Osteocyte (in vitro differentiated cells): ENCODE measurements at regions not wholly inside any gene's neighbourhood (a gene's known extent, or its start where the extent isn't known, plus 50 kb on each side); places are given as distances from the start of the nearest gene placed in this dataset.

Experiments used
- DNase-seq: peaks from one replicate; pipeline ENCODE4 v3.0.0; 2021; ENCODE audit warnings: mixed read lengths; ENCODE audit not compliant: unreplicated experiment; ENCODE audit errors: extremely low spot score
- H3K27ac Mint-ChIP-seq: one replicate; pipeline ENCODE4 v1.8.0; 2021; ENCODE audit warnings: mild to moderate bottlenecking, mixed read lengths; ENCODE audit not compliant: unreplicated experiment
- H3K27me3 Mint-ChIP-seq: one replicate; pipeline ENCODE4 v1.8.0; 2021; ENCODE audit warnings: mixed read lengths; ENCODE audit not compliant: unreplicated experiment
- H3K36me3 Mint-ChIP-seq: one replicate; pipeline ENCODE4 v1.8.0; 2021; ENCODE audit warnings: mixed read lengths; ENCODE audit not compliant: unreplicated experiment
- H3K4me1 Mint-ChIP-seq: one replicate; pipeline ENCODE4 v1.8.0; 2021; ENCODE audit warnings: mixed read lengths; ENCODE audit not compliant: unreplicated experiment
- H3K4me3 Mint-ChIP-seq: one replicate; pipeline ENCODE4 v1.8.0; 2021; ENCODE audit warnings: mild to moderate bottlenecking, moderate library complexity, mixed read lengths; ENCODE audit not compliant: unreplicated experiment
- H3K9me3 Mint-ChIP-seq: one replicate; pipeline ENCODE4 v1.8.0; 2021; ENCODE audit warnings: mixed read lengths; ENCODE audit not compliant: unreplicated experiment
- TF ChIP-seq, protein P1 (sequence below): fragments of 200-600 bp; sonication (generic); IDR thresholded peaks from 2 replicates; pipeline ENCODE4 v1.5.0; 2021; ENCODE audit warnings: antibody characterized with exemption, mild to moderate bottlenecking, moderate library complexity

DNA sequence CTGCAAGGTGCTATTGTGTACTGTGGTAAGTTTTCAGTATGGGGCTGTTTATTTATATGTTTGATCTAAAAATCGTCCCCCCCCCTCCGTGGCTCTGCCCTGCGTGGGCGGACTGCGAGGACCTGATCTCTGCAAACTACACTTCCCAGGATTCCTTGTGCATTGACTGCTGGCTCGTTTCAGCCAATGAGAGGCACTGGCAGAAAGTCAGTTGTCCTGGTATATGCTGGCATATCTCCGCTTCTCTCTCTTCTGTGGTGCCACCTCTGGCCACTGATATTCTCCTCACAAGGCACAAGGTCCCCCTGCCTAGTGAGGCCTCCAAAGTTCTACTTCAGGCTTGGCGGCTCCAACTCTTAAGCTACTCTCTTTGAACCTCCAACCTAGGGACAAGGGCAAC, 168.8 kb upstream of the ZFP42 start:
- H3K9me3 Mint-ChIP-seq: peaks cover under 1% of the 10 kb centered on the region
- no peaks in the 10 kb centered on the region for H3K27me3 Mint-ChIP-seq
- no peak for DNase-seq
- no peak overlapping the region for H3K27ac Mint-ChIP-seq
- H3K36me3 Mint-ChIP-seq: no peaks in the 10 kb centered on the region
- TF ChIP-seq, protein P1, sequence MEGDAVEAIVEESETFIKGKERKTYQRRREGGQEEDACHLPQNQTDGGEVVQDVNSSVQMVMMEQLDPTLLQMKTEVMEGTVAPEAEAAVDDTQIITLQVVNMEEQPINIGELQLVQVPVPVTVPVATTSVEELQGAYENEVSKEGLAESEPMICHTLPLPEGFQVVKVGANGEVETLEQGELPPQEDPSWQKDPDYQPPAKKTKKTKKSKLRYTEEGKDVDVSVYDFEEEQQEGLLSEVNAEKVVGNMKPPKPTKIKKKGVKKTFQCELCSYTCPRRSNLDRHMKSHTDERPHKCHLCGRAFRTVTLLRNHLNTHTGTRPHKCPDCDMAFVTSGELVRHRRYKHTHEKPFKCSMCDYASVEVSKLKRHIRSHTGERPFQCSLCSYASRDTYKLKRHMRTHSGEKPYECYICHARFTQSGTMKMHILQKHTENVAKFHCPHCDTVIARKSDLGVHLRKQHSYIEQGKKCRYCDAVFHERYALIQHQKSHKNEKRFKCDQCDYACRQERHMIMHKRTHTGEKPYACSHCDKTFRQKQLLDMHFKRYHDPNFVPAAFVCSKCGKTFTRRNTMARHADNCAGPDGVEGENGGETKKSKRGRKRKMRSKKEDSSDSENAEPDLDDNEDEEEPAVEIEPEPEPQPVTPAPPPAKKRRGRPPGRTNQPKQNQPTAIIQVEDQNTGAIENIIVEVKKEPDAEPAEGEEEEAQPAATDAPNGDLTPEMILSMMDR: no peak
- no peak overlapping the region for H3K4me3 Mint-ChIP-seq
- no peaks in the 10 kb centered on the region for H3K4me1 Mint-ChIP-seq

DNA sequence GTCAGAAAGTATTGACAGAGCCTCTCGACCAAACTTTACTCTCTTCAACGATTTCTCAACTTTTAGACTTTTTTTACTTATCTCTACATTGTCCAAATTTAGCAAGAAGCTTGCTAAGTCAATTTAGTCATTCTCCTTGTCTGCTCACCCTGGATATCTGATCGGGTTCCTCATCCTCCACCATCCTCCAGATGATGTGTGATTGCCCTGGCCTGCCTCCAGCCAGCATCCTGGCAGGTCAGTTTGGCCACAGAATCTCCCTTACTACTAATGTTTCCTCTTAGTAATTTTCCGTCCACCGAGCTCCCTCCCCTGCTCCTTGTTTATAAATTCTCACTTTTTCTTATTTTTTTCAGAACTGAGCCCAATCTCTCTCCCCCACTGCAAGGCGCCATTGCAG, 167.9 kb upstream of the ZFP42 start:
- peaks cover 3% of the 10 kb centered on the region for H3K36me3 Mint-ChIP-seq
- no peak overlapping the region for H3K4me3 Mint-ChIP-seq
- no peaks in the 10 kb centered on the region for H3K4me1 Mint-ChIP-seq
- DNase-seq: no peak
- peaks cover 10% of the 10 kb centered on the region for H3K9me3 Mint-ChIP-seq
- H3K27ac Mint-ChIP-seq: no peak overlapping the region
- H3K27me3 Mint-ChIP-seq: no peaks in the 10 kb centered on the region
- TF ChIP-seq, protein P1: no peak

DNA sequence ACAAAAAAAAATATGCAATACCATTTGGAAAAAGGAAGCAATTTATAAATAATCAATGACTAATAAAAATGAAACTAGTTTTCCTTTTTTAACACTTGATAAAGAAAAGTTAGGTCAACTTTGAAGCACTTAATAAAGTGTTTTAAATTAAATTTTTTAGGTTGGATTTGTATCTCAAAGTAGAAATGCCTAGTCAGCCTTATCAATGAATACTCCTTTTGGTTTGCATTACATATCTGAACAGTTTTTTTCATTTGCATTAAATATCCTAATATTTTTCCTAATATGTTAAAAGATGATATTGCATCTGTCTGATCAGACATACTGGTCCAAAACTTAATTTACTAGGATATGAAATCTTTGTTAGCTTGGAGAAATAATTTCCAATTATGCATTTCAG, 155.8 kb upstream of the ZFP42 start:
- H3K27ac Mint-ChIP-seq: no peak overlapping the region
- H3K27me3 Mint-ChIP-seq: no peaks in the 10 kb centered on the region
- H3K9me3 Mint-ChIP-seq: no peaks in the 10 kb centered on the region
- no peaks in the 10 kb centered on the region for H3K36me3 Mint-ChIP-seq
- DNase-seq: no peak
- H3K4me3 Mint-ChIP-seq: no peak overlapping the region
- no peaks in the 10 kb centered on the region for H3K4me1 Mint-ChIP-seq
- TF ChIP-seq, protein P1: no peak

DNA sequence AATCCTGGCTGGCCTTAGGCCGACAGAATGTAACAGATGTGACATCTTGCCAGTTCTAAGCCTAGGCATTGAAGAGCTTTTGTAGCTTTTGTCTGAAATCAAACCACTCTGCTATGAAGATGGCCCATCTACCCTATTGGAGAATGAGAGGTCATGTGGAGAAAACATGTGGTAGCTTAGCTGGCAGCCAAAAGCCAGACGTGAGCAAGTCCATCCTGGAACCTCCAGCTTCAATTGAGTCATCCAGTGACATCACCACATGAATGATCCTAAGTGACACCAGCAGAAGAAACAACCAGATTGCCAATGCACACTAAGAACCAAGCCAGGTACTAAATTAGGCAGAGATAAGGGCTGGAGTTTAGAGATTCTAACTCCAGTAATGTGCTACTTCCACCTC, 154.8 kb upstream of the ZFP42 start:
- H3K36me3 Mint-ChIP-seq: no peaks in the 10 kb centered on the region
- peaks cover 5% of the 10 kb centered on the region for H3K9me3 Mint-ChIP-seq
- TF ChIP-seq, protein P1: no peak
- no peak for DNase-seq
- no peaks in the 10 kb centered on the region for H3K27me3 Mint-ChIP-seq
- no peak overlapping the region for H3K4me3 Mint-ChIP-seq
- H3K27ac Mint-ChIP-seq: no peak overlapping the region
- H3K4me1 Mint-ChIP-seq: no peaks in the 10 kb centered on the region

DNA sequence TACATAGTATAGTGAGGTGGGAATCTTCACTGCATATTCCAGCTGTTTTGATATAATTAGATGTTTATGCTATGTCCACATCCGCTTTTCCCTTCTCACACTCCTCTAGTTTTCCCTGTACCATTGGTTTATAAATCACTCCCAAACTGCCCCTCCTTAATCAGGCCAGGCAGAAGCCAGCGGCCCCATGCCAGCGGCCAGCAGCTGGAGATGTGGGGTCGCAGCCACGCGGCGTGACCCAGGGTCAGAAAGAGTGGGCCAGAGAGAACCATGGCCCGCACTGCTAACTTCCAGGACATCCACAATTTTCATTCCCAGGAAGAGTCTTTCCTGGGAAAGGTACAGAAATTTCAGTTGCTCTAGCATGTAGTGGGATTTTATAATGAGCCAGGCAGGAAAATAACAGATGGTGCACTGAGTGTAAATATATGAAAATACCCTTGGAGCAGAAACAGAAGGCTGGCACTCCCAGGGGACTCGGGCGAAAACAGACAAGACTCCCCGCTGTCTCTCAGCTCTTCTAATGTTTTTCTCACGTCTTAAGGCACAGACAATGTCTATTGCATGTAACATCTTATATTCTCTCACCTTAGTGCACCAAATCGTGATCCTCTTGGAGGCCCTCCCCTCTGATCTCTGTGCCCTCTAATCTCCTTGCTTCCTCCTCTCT, 145.9 kb upstream of the ZFP42 start:
- no peak overlapping the region for H3K27ac Mint-ChIP-seq
- peaks cover 6% of the 10 kb centered on the region for H3K9me3 Mint-ChIP-seq
- no peaks in the 10 kb centered on the region for H3K36me3 Mint-ChIP-seq
- TF ChIP-seq, protein P1: no peak
- H3K4me1 Mint-ChIP-seq: peaks cover 10% of the 10 kb centered on the region
- no peak overlapping the region for H3K4me3 Mint-ChIP-seq
- DNase-seq: no peak
- no peaks in the 10 kb centered on the region for H3K27me3 Mint-ChIP-seq
